ENCODE measurements at regions not wholly inside any gene's neighbourhood (a gene's known extent, or its start where the extent isn't known, plus 50 kb on each side); places are given as distances from the start of the nearest gene placed in this dataset.

- 77% methylated on average over 3 of the region's 3 CpGs for WGBS (ENCODE audit: insufficient coverage)
- CTCF ChIA-PET, result no interaction called here
- H3K4me2 ChIP-seq (replicated peaks; ENCODE audit: low read depth, low read length, poor library complexity, severe bottlenecking), result no peak overlapping the region
Observed at GRCh38 chr7:46360296-46360695, 439.2 kb upstream of the IGFBP3 start.

GRCh38 chr7:46357851-46358250 lies 436.8 kb upstream of the IGFBP3 start:
- WGBS (ENCODE audit: insufficient coverage), result 86% methylated on average over 1 of the region's 5 CpGs
- no peak for TF ChIP-seq CTCF (IDR thresholded peaks at IDR 0.05)
- no peak for TF ChIP-seq EZH2 (IDR thresholded peaks at IDR 0.05; ENCODE audit: borderline replicate concordance, insufficient read depth, low read depth, low read length, poor library complexity, severe bottlenecking)
- Histone ChIP-seq H4K20me1 (ENCODE audit: control insufficient read depth, insufficient read depth, low read length, poor library complexity, severe bottlenecking) (no peaks in the 10 kb centered on the region), H3K27me3 (replicated peaks in 1 of 4; ENCODE audit: control extremely low read depth in 1 of 4, control insufficient read depth in 3 of 4, insufficient read depth in 4 of 4, low read length in 3 of 4) (no peaks in the 10 kb centered on the region), H3K79me2 (ENCODE audit: control insufficient read depth, insufficient read depth, low read length) (no peaks in the 10 kb centered on the region), H3K36me3 (replicated peaks in 1 of 2; ENCODE audit: control extremely low read depth in 1 of 2, control insufficient read depth in 1 of 2, extremely low read depth in 1 of 2, insufficient read depth in 2 of 2, low read length in 1 of 2) (no peaks in the 10 kb centered on the region), H3K4me3 (ENCODE audit: control extremely low read depth in 1 of 5, extremely low read depth in 1 of 5, insufficient read depth in 1 of 5, low read depth in 2 of 5, low read length in 4 of 5) (no peak overlapping the region), H3K4me1 (ENCODE audit: control insufficient read depth in 2 of 2, insufficient read depth in 2 of 2, low read length in 2 of 2) (no peaks in the 10 kb centered on the region), H3K9ac (ENCODE audit: low read length) (no peak overlapping the region), H3K27ac (ENCODE audit: low read length in 2 of 2) (no peak overlapping the region), H3K4me2 (replicated peaks; ENCODE audit: low read depth, low read length, poor library complexity, severe bottlenecking) (no peak overlapping the region), H2AFZ (ENCODE audit: insufficient read depth, low read depth, low read length, poor library complexity, severe bottlenecking) (no peak overlapping the region), H3K9me3 (ENCODE audit: control extremely low read depth in 1 of 3, control insufficient read depth in 2 of 3, insufficient read depth in 1 of 3, low read length in 2 of 3) (peaks cover 0 to 10% (median 0%) of the 10 kb centered on the region in 3 donors)
- no peaks in the 10 kb centered on the region for H3K4me1 Mint-ChIP-seq
- no peak overlapping the region for H3K4me3 Mint-ChIP-seq
- intact Hi-C loops (cut with micrococcal nuclease), result no loop called here
- CTCF ChIA-PET, result no interaction called here
- no peaks in the 10 kb centered on the region for H3K9me3 Mint-ChIP-seq (ENCODE audit: insufficient read depth)
- no peak for DNase-seq
- no peak overlapping the region for H3K27ac Mint-ChIP-seq
- ATAC-seq (ENCODE audit: low read depth), result no peak
- no peaks in the 10 kb centered on the region for H3K27me3 Mint-ChIP-seq
- POLR2A ChIA-PET, result no interaction called here

More at GRCh38 chr7:46360296-46360695, 439.2 kb upstream of the IGFBP3 start:
- Mint-ChIP-seq H3K4me3 (no peak overlapping the region), H3K4me1 (no peaks in the 10 kb centered on the region), H3K27me3 (no peaks in the 10 kb centered on the region), H3K27ac (no peak overlapping the region), H3K9me3 (ENCODE audit: insufficient read depth) (no peaks in the 10 kb centered on the region)
- intact Hi-C loops (cut with micrococcal nuclease), result no loop called here
- no peaks in the 10 kb centered on the region for H3K27me3 ChIP-seq (replicated peaks in 1 of 4; ENCODE audit: control extremely low read depth in 1 of 4, control insufficient read depth in 3 of 4, insufficient read depth in 4 of 4, low read length in 3 of 4)
- ATAC-seq (ENCODE audit: low read depth), result no peak
- H3K9me3 ChIP-seq (ENCODE audit: control extremely low read depth in 1 of 3, control insufficient read depth in 2 of 3, insufficient read depth in 1 of 3, low read length in 2 of 3), result peaks cover 0 to 4% (median 0%) of the 10 kb centered on the region in 3 donors
- no peak for DNase-seq
- no peak overlapping the region for H3K9ac ChIP-seq (ENCODE audit: low read length)
- H4K20me1 ChIP-seq (ENCODE audit: control insufficient read depth, insufficient read depth, low read length, poor library complexity, severe bottlenecking), result no peaks in the 10 kb centered on the region
- no peaks in the 10 kb centered on the region for H3K79me2 ChIP-seq (ENCODE audit: control insufficient read depth, insufficient read depth, low read length)
- H3K4me1 ChIP-seq (ENCODE audit: control insufficient read depth in 2 of 2, insufficient read depth in 2 of 2, low read length in 2 of 2), result no peaks in the 10 kb centered on the region
- H3K4me3 ChIP-seq (ENCODE audit: control extremely low read depth in 1 of 5, extremely low read depth in 1 of 5, insufficient read depth in 1 of 5, low read depth in 2 of 5, low read length in 4 of 5), result no peak overlapping the region
- POLR2A ChIA-PET, result no interaction called here
- H2AFZ ChIP-seq (ENCODE audit: insufficient read depth, low read depth, low read length, poor library complexity, severe bottlenecking), result no peak overlapping the region
- H3K27ac ChIP-seq (ENCODE audit: low read length in 2 of 2), result no peak overlapping the region
- TF ChIP-seq CTCF (IDR thresholded peaks at IDR 0.05), result no peak
- no peak for TF ChIP-seq EZH2 (IDR thresholded peaks at IDR 0.05; ENCODE audit: borderline replicate concordance, insufficient read depth, low read depth, low read length, poor library complexity, severe bottlenecking)
- no peaks in the 10 kb centered on the region for H3K36me3 ChIP-seq (replicated peaks in 1 of 2; ENCODE audit: control extremely low read depth in 1 of 2, control insufficient read depth in 1 of 2, extremely low read depth in 1 of 2, insufficient read depth in 2 of 2, low read length in 1 of 2)
